ENCODE measurements at regions not wholly inside any gene's neighbourhood (a gene's known extent, or its start where the extent isn't known, plus 50 kb on each side); places are given as distances from the start of the nearest gene placed in this dataset.

GRCh38 chr9:117526674-117527073 lies 111.8 kb upstream of the ASTN2 start:
- TF ChIP-seq, protein P1, sequence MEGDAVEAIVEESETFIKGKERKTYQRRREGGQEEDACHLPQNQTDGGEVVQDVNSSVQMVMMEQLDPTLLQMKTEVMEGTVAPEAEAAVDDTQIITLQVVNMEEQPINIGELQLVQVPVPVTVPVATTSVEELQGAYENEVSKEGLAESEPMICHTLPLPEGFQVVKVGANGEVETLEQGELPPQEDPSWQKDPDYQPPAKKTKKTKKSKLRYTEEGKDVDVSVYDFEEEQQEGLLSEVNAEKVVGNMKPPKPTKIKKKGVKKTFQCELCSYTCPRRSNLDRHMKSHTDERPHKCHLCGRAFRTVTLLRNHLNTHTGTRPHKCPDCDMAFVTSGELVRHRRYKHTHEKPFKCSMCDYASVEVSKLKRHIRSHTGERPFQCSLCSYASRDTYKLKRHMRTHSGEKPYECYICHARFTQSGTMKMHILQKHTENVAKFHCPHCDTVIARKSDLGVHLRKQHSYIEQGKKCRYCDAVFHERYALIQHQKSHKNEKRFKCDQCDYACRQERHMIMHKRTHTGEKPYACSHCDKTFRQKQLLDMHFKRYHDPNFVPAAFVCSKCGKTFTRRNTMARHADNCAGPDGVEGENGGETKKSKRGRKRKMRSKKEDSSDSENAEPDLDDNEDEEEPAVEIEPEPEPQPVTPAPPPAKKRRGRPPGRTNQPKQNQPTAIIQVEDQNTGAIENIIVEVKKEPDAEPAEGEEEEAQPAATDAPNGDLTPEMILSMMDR (IDR thresholded peaks at IDR 0.05): no peak
- no peak for TF ChIP-seq POLR2A (IDR thresholded peaks at IDR 0.05)

Data from testis (tissue), 2 donors.